8988T (cell line): ENCODE measurements at regions not wholly inside any gene's neighbourhood (a gene's known extent, or its start where the extent isn't known, plus 50 kb on each side); places are given as distances from the start of the nearest gene placed in this dataset.

Experiments used
- DNase-seq: peaks from one replicate; pipeline ENCODE4 v3.0.0; 2011

GRCh38 chr13:107365466-107366215 lies 797.7 kb upstream of the ARGLU1 start:
- no peak for DNase-seq

GRCh38 chr13:107364658-107365057 lies 796.7 kb upstream of the ARGLU1 start:
- no peak for DNase-seq

- no peak for DNase-seq
Measured at GRCh38 chr13:107361666-107362065, 793.7 kb upstream of the ARGLU1 start.

GRCh38 chr13:107360010-107360409 lies 792.1 kb upstream of the ARGLU1 start:
- no peak for DNase-seq

GRCh38 chr13:107358866-107359265 lies 790.9 kb upstream of the ARGLU1 start:
- DNase-seq: no peak

GRCh38 chr13:107351305-107351704 lies 783.4 kb upstream of the ARGLU1 start:
- DNase-seq: no peak

GRCh38 chr13:107348925-107349324 lies 781.0 kb upstream of the ARGLU1 start:
- no peak for DNase-seq

- DNase-seq: no peak
Measured at GRCh38 chr13:107348471-107348870, 780.5 kb upstream of the ARGLU1 start.

GRCh38 chr13:107347641-107348369 lies 779.9 kb upstream of the ARGLU1 start:
- DNase-seq: no peak

- DNase-seq: no peak
Measured at GRCh38 chr13:107342747-107343146, 774.8 kb upstream of the ARGLU1 start.

- DNase-seq: no peak
Measured at GRCh38 chr13:107339209-107339608, 771.3 kb upstream of the ARGLU1 start.

GRCh38 chr13:107332188-107332587 lies 764.3 kb upstream of the ARGLU1 start:
- DNase-seq: no peak

- no peak for DNase-seq
Measured at GRCh38 chr13:107331359-107331758, 763.4 kb upstream of the ARGLU1 start.

GRCh38 chr13:107330484-107330883 lies 762.5 kb upstream of the ARGLU1 start:
- DNase-seq: no peak

GRCh38 chr13:107329991-107330390 lies 762.1 kb upstream of the ARGLU1 start:
- no peak for DNase-seq

- DNase-seq: no peak
Measured at GRCh38 chr13:107324416-107325204, 756.7 kb upstream of the ARGLU1 start.

- no peak for DNase-seq
Measured at GRCh38 chr13:107322228-107322627, 754.3 kb upstream of the ARGLU1 start.

- DNase-seq: no peak
Measured at GRCh38 chr13:107305178-107305577, 737.2 kb upstream of the ARGLU1 start.

GRCh38 chr13:107301724-107302374 lies 733.9 kb upstream of the ARGLU1 start:
- DNase-seq: no peak

GRCh38 chr13:107299717-107300116 lies 731.8 kb upstream of the ARGLU1 start:
- DNase-seq: no peak

GRCh38 chr13:107296804-107297203 lies 728.9 kb upstream of the ARGLU1 start:
- no peak for DNase-seq

- DNase-seq: no peak
Measured at GRCh38 chr13:107295416-107296140, 727.6 kb upstream of the ARGLU1 start.
